ENCODE measurements at regions not wholly inside any gene's neighbourhood (a gene's known extent, or its start where the extent isn't known, plus 50 kb on each side); places are given as distances from the start of the nearest gene placed in this dataset.

DNA sequence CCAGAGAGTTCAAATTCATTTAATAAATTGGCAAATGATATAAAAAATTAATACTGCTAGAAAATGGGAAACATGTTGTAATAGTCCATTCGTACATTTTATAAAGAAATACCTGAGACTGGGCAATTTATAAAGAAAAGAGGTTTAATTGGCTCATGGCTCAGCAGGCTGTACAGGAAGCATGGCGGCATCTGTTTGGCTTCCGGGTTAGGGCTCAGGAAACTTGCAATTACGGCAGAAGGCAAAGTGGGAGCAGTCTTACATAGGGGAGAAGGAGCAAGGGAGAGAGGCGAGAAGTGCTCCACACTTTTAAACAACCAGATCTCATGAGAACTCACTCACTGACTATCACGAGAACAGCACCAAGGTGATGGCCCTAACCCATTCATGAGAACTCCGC, 512.0 kb downstream of the DACH1 start:
- TF ChIP-seq, protein P1, sequence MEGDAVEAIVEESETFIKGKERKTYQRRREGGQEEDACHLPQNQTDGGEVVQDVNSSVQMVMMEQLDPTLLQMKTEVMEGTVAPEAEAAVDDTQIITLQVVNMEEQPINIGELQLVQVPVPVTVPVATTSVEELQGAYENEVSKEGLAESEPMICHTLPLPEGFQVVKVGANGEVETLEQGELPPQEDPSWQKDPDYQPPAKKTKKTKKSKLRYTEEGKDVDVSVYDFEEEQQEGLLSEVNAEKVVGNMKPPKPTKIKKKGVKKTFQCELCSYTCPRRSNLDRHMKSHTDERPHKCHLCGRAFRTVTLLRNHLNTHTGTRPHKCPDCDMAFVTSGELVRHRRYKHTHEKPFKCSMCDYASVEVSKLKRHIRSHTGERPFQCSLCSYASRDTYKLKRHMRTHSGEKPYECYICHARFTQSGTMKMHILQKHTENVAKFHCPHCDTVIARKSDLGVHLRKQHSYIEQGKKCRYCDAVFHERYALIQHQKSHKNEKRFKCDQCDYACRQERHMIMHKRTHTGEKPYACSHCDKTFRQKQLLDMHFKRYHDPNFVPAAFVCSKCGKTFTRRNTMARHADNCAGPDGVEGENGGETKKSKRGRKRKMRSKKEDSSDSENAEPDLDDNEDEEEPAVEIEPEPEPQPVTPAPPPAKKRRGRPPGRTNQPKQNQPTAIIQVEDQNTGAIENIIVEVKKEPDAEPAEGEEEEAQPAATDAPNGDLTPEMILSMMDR (IDR thresholded peaks at IDR 0.05): no peak
- TF ChIP-seq POLR2A (IDR thresholded peaks at IDR 0.05) (no peak), POLR2AphosphoS5 (IDR thresholded peaks at IDR 0.05) (no peak), EP300 (IDR thresholded peaks at IDR 0.05) (no peak)
